ENCODE measurements at regions not wholly inside any gene's neighbourhood (a gene's known extent, or its start where the extent isn't known, plus 50 kb on each side); places are given as distances from the start of the nearest gene placed in this dataset.

DNA sequence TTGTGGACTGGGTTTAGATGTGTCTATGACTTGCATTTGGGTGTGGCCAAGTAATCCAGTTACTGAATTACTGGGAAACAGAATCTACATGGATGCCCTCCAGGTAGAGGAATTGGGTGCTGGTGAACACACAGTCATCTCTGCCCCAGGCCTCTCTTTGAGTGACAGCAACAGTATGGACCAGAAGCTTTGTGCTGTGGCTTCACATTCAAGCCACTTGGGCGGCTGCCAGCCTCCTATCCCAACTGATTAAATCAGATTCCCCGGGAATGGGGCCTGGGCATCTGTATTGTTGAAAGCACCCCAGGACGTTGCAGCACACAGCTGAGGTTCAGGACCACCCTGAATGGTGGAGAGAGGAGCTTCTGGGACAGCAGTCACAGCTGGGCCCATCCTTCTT, 144.6 kb downstream of the DHX35 start:
- Histone ChIP-seq H3K4ac (replicated peaks; ENCODE audit: insufficient read length, low read depth, low read length) (no peak overlapping the region), H3K18ac (ENCODE audit: extremely low read depth, low read length) (no peak overlapping the region), H3K79me2 (ENCODE audit: control insufficient read depth in 1 of 2, insufficient read depth in 2 of 2, low read length in 2 of 2) (no peaks in the 10 kb centered on the region), H4K5ac (ENCODE audit: insufficient read length, low read depth, low read length) (no peak overlapping the region), H3K4me3 (ENCODE audit: extremely low read depth in 1 of 4, insufficient read depth in 2 of 4, low read depth in 3 of 4, low read length in 4 of 4) (no peak overlapping the region), H2BK12ac (ENCODE audit: low read depth, low read length) (no peak overlapping the region), H3K79me1 (ENCODE audit: low read depth, low read length) (no peaks in the 10 kb centered on the region), H4K20me1 (replicated peaks in 1 of 2; ENCODE audit: control insufficient read depth in 1 of 2, insufficient read depth in 2 of 2, low read length in 2 of 2) (peaks cover 0 to 3% of the 10 kb centered on the region in 2 experiments), H3K23me2 (ENCODE audit: low read depth, low read length) (peaks cover 5% of the 10 kb centered on the region; the same call in 1 of the 2 replicates), H3K14ac (ENCODE audit: insufficient read length) (no peak overlapping the region), H3K27ac (ENCODE audit: low read depth, low read length) (no peak overlapping the region), H3K56ac (replicated peaks; ENCODE audit: insufficient read length, low read depth, low read length) (no peak overlapping the region), H3K4me1 (replicated peaks in 1 of 4; ENCODE audit: control insufficient read depth in 3 of 4, insufficient read depth in 4 of 4, low read length in 3 of 4) (peaks cover 1 to 14% (median 5%) of the 10 kb centered on the region in 4 experiments; a peak in 6 of 7 replicates), H2BK5ac (ENCODE audit: low read depth, low read length) (no peak overlapping the region), H3K23ac (ENCODE audit: insufficient read length) (no peak overlapping the region), H4K91ac (replicated peaks; ENCODE audit: insufficient read length, low read length) (no peak overlapping the region), H2AK5ac (ENCODE audit: low read depth, low read length) (no peak overlapping the region), H3K4me2 (ENCODE audit: insufficient read depth in 1 of 2, low read depth in 2 of 2, low read length in 2 of 2) (no peak overlapping the region), H2BK15ac (ENCODE audit: low read length) (no peak overlapping the region), H3K9ac (replicated peaks in 1 of 4; ENCODE audit: extremely low read depth in 1 of 4, low read depth in 3 of 4, low read length in 3 of 4) (no peak overlapping the region), H3K9me3 (ENCODE audit: insufficient read depth in 2 of 2, low read depth in 1 of 2, low read length in 1 of 2) (peaks cover 0 to 4% of the 10 kb centered on the region in 2 experiments; a peak in 2 of 4 replicates), H3K36me3 (ENCODE audit: control insufficient read depth in 2 of 4, insufficient read depth in 4 of 4, low read length in 3 of 4) (no peaks in the 10 kb centered on the region), H2BK120ac (replicated peaks; ENCODE audit: low read depth, low read length) (no peak overlapping the region), H3K27me3 (replicated peaks in 1 of 4; ENCODE audit: control insufficient read depth in 3 of 4, extremely low read depth in 1 of 4, insufficient read depth in 3 of 4, low read length in 3 of 4) (no peaks in the 10 kb centered on the region), H4K8ac (ENCODE audit: extremely low read depth, insufficient read depth, low read length) (no peak overlapping the region), H2AFZ (ENCODE audit: low read length) (no peak overlapping the region), H2BK20ac (ENCODE audit: low read length) (no peak overlapping the region)
- POLR2A ChIA-PET (ENCODE audit: partially characterized antibody) = no interaction called here
- DNase-seq (ENCODE audit: low read depth in 1 of 2, low spot score in 2 of 2) (no peak), FAIRE-seq (no peak)
- 82% methylated on average over 3 of the region's 3 CpGs; no CpG with 5 or more reads in 1 of the 2 experiments for WGBS, 2 experiments (ENCODE audit: extremely low coverage in 1 of 2, insufficient coverage in 1 of 2, insufficient read length in 1 of 2, insufficient replicate concordance in 2 of 2, low coverage in 1 of 2, low lambda C conversion rate in 2 of 2, missing lambda C conversion rate in 1 of 2)
- CTCF ChIA-PET (ENCODE audit: partially characterized antibody) = interaction anchor here (0.6 to 4.9 kb wide), 8 partner anchors 11 to 160 kb away, joined by 3 to 30 read pairs (median 4); no protein-coding TSS in a partner anchor
- TF ChIP-seq TBP (IDR thresholded peaks at IDR 0.05; ENCODE audit: low read depth, low read length) (no peak), EGR1 (IDR thresholded peaks at IDR 0.05; ENCODE audit: borderline replicate concordance, low read depth, low read length) (no peak), SP2 (IDR thresholded peaks at IDR 0.05; ENCODE audit: low read length) (no peak), EZH2 (IDR thresholded peaks at IDR 0.05; ENCODE audit: low read depth, low read length, severe bottlenecking) (no peak), SIX5 (IDR thresholded peaks at IDR 0.05; ENCODE audit: low read depth, low read length) (no peak), GABPA (IDR thresholded peaks at IDR 0.05; ENCODE audit: borderline replicate concordance, insufficient read depth, low read length) (no peak)
